ENCODE measurements at regions not wholly inside any gene's neighbourhood (a gene's known extent, or its start where the extent isn't known, plus 50 kb on each side); places are given as distances from the start of the nearest gene placed in this dataset.

DNA sequence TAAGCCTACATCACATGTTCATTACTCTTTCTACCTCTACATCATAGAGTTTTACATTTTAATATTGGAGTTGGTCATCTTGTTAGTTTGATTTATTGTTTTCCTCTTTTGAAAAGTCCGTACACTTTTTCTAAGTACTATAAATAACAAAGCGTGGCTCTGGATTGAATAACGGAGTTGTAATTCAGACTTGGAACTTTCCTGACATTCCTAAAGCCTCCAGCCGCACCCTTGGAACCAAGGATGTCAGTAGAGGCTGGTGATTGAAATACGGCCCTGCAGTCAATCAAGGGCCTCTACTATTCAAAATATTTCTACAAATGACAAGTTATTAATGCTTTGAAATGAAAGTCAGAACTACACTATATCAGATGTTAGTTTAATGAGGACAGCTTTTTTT lies 301.9 kb upstream of the TBX18 start:
- DNase-seq (ENCODE audit: extremely low read depth in 1 of 4, low spot score in 3 of 4) (no peak), FAIRE-seq (no peak), ATAC-seq (no peak)
- in situ Hi-C loops (cut with MboI) (no loop called here), intact Hi-C loops (cut with micrococcal nuclease) (no loop called here)
- no peaks in the 10 kb centered on the region for H3K36me3 ChIP-seq (ENCODE audit: control insufficient read depth, insufficient read depth, low read length)
- no peaks in the 10 kb centered on the region for H3K79me2 ChIP-seq (ENCODE audit: control insufficient read depth, insufficient read depth, low read length)
- H3K4me2 ChIP-seq (ENCODE audit: insufficient read depth, low read length) = no peak overlapping the region
- H3K9me1 ChIP-seq (ENCODE audit: control insufficient read depth, insufficient read depth, low read length) = no peaks in the 10 kb centered on the region
- TF ChIP-seq MIER1 (IDR thresholded peaks at IDR 0.05; ENCODE audit: low read depth) = no peak
- no peak for TF ChIP-seq PRMT5 (CRISPR knock-in tag; IDR thresholded peaks at IDR 0.05)
- no peak for TF ChIP-seq ZFX (CRISPR knock-in tag; IDR thresholded peaks at IDR 0.05)
- TF ChIP-seq, protein P1, sequence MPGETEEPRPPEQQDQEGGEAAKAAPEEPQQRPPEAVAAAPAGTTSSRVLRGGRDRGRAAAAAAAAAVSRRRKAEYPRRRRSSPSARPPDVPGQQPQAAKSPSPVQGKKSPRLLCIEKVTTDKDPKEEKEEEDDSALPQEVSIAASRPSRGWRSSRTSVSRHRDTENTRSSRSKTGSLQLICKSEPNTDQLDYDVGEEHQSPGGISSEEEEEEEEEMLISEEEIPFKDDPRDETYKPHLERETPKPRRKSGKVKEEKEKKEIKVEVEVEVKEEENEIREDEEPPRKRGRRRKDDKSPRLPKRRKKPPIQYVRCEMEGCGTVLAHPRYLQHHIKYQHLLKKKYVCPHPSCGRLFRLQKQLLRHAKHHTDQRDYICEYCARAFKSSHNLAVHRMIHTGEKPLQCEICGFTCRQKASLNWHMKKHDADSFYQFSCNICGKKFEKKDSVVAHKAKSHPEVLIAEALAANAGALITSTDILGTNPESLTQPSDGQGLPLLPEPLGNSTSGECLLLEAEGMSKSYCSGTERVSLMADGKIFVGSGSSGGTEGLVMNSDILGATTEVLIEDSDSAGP (CRISPR knock-in tag; IDR thresholded peaks at IDR 0.05) = no peak
- TF ChIP-seq, protein P2, sequence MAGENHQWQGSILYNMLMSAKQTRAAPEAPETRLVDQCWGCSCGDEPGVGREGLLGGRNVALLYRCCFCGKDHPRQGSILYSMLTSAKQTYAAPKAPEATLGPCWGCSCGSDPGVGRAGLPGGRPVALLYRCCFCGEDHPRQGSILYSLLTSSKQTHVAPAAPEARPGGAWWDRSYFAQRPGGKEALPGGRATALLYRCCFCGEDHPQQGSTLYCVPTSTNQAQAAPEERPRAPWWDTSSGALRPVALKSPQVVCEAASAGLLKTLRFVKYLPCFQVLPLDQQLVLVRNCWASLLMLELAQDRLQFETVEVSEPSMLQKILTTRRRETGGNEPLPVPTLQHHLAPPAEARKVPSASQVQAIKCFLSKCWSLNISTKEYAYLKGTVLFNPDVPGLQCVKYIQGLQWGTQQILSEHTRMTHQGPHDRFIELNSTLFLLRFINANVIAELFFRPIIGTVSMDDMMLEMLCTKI (IDR thresholded peaks at IDR 0.05; ENCODE audit: partially characterized antibody) = no peak
- TF ChIP-seq, protein P3, sequence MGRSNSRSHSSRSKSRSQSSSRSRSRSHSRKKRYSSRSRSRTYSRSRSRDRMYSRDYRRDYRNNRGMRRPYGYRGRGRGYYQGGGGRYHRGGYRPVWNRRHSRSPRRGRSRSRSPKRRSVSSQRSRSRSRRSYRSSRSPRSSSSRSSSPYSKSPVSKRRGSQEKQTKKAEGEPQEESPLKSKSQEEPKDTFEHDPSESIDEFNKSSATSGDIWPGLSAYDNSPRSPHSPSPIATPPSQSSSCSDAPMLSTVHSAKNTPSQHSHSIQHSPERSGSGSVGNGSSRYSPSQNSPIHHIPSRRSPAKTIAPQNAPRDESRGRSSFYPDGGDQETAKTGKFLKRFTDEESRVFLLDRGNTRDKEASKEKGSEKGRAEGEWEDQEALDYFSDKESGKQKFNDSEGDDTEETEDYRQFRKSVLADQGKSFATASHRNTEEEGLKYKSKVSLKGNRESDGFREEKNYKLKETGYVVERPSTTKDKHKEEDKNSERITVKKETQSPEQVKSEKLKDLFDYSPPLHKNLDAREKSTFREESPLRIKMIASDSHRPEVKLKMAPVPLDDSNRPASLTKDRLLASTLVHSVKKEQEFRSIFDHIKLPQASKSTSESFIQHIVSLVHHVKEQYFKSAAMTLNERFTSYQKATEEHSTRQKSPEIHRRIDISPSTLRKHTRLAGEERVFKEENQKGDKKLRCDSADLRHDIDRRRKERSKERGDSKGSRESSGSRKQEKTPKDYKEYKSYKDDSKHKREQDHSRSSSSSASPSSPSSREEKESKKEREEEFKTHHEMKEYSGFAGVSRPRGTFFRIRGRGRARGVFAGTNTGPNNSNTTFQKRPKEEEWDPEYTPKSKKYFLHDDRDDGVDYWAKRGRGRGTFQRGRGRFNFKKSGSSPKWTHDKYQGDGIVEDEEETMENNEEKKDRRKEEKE (IDR thresholded peaks at IDR 0.05; ENCODE audit: borderline replicate concordance in 1 of 2, control insufficient read depth in 1 of 2, low read depth in 2 of 2, low read length in 1 of 2) = no peak
- TF ChIP-seq NR3C1 (CRISPR knock-in tag; IDR thresholded peaks at IDR 0.05) = no peak
- TF ChIP-seq, protein P4, sequence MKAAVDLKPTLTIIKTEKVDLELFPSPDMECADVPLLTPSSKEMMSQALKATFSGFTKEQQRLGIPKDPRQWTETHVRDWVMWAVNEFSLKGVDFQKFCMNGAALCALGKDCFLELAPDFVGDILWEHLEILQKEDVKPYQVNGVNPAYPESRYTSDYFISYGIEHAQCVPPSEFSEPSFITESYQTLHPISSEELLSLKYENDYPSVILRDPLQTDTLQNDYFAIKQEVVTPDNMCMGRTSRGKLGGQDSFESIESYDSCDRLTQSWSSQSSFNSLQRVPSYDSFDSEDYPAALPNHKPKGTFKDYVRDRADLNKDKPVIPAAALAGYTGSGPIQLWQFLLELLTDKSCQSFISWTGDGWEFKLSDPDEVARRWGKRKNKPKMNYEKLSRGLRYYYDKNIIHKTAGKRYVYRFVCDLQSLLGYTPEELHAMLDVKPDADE (conservative IDR thresholded peaks at IDR 0.05; ENCODE audit: control insufficient read depth, low read depth, low read length) = no peak
- TF ChIP-seq NCOA2 (IDR thresholded peaks at IDR 0.05; ENCODE audit: partially characterized antibody in 2 of 2) = no peak
- no peaks in the 10 kb centered on the region for H3K27me3 ChIP-seq (ENCODE audit: control insufficient read depth in 2 of 2, insufficient read depth in 2 of 2, low read length in 2 of 2)
- H3K27ac ChIP-seq (ENCODE audit: extremely low read depth, low read depth, low read length) = no peak overlapping the region
- no TSS peak for BruUV-seq (replicated peaks)
- H3K4me1 ChIP-seq (replicated peaks in 1 of 2; ENCODE audit: control insufficient read depth in 2 of 2, insufficient read depth in 2 of 2, low read length in 2 of 2) = no peaks in the 10 kb centered on the region
- no peak overlapping the region for H3K4me3 ChIP-seq
- H2AFZ ChIP-seq (ENCODE audit: low read depth, low read length) = no peak overlapping the region
- no peak overlapping the region for H3K9ac ChIP-seq (ENCODE audit: insufficient read depth in 1 of 2, low read depth in 2 of 2, low read length in 2 of 2)
- H3K9me3 ChIP-seq (replicated peaks; ENCODE audit: control insufficient read depth, insufficient read depth, low read depth, low read length) = no peaks in the 10 kb centered on the region
- no peaks in the 10 kb centered on the region for H4K20me1 ChIP-seq (replicated peaks; ENCODE audit: control insufficient read depth, insufficient read depth, low read length)
- CTCF ChIA-PET (ENCODE audit: low intra/inter-chr PET ratio) = no interaction called here
- POLR2A ChIA-PET = no interaction called here
- WGBS (ENCODE audit: insufficient coverage, low coverage, missing lambda C conversion rate) = 7% methylated on average over 5 of the region's 5 CpGs

Data from K562 (cell line).